ENCODE measurements at regions not wholly inside any gene's neighbourhood (a gene's known extent, or its start where the extent isn't known, plus 50 kb on each side); places are given as distances from the start of the nearest gene placed in this dataset.

GRCh38 chr16:79501446-79501845 lies 99.1 kb downstream of the MAF start:
- in situ Hi-C loops (cut with HindIII; ENCODE audit: extremely low pct_ligation_motif_present, low pct_unique_long_range_greater_than_20kb) (no loop called here), intact Hi-C loops (cut with micrococcal nuclease; ENCODE audit: unreplicated experiment) (no loop called here)
- Histone ChIP-seq H4K20me1 (ENCODE audit: insufficient read depth, low read length) (no peaks in the 10 kb centered on the region), H3K9me3 (ENCODE audit: low read length) (no peaks in the 10 kb centered on the region), H3K27ac (ENCODE audit: extremely low read length, insufficient read depth, low read length) (no peak overlapping the region), H3K36me3 (replicated peaks in 1 of 2; ENCODE audit: control insufficient read depth in 1 of 2, insufficient read depth in 2 of 2, low read length in 2 of 2) (no peaks in the 10 kb centered on the region), H3K4me1 (ENCODE audit: insufficient read depth, low read length) (no peaks in the 10 kb centered on the region), H3K4me3 (replicated peaks in 1 of 3; ENCODE audit: insufficient read depth in 1 of 3, low read depth in 2 of 3, low read length in 3 of 3) (no peak overlapping the region), H3K9ac (ENCODE audit: insufficient read depth, low read depth, low read length) (no peak overlapping the region), H2AFZ (ENCODE audit: low read length) (no peak overlapping the region), H3K79me2 (ENCODE audit: insufficient read depth, low read length) (no peaks in the 10 kb centered on the region), H3K27me3 (ENCODE audit: control insufficient read depth in 1 of 2, insufficient read depth in 2 of 2, low read length in 2 of 2) (no peaks in the 10 kb centered on the region), H3K4me2 (ENCODE audit: low read depth, low read length) (no peak overlapping the region)
- FAIRE-seq (no peak), DNase-seq (ENCODE audit: low spot score) (no peak), ATAC-seq (no peak)
- ChIA-PET CTCF (ENCODE audit: low intra/inter-chr PET ratio, low total read pairs) (no interaction called here), POLR2A (no interaction called here)
- 58% methylated on average over 4 of the region's 4 CpGs for WGBS (ENCODE audit: low lambda C conversion rate)
- no peak for TF ChIP-seq HBP1 (CRISPR knock-in tag; IDR thresholded peaks at IDR 0.05; ENCODE audit: low read depth)
- no peak for TF ChIP-seq CHCHD3 (CRISPR knock-in tag; IDR thresholded peaks at IDR 0.05)
- no peak for TF ChIP-seq NFE2L2 (IDR thresholded peaks at IDR 0.05; ENCODE audit: low read length)
- peak; percentile 95 for TF ChIP-seq MAFF (IDR thresholded peaks at IDR 0.05; ENCODE audit: low read depth, low read length)
- peak; percentile 92 to 93 for TF ChIP-seq MAFK (conservative IDR thresholded peaks at IDR 0.05 in 1 of 2, IDR thresholded peaks at IDR 0.05 in 1 of 2; ENCODE audit: low read length in 2 of 2)
- BruUV-seq (replicated peaks), result no TSS peak

- TF ChIP-seq ATRX (CRISPR knock-in tag; IDR thresholded peaks at IDR 0.05; ENCODE audit: borderline replicate concordance) (no peak), ZNF773 (CRISPR knock-in tag; IDR thresholded peaks at IDR 0.05; ENCODE audit: borderline replicate concordance) (no peak), TRIM22 (IDR thresholded peaks at IDR 0.05) (no peak), TBL1XR1 (IDR thresholded peaks at IDR 0.05; ENCODE audit: borderline replicate concordance, low read length, partially characterized antibody) (no peak), HNF1B (CRISPR knock-in tag; IDR thresholded peaks at IDR 0.05) (no peak), ZNF747 (CRISPR knock-in tag; IDR thresholded peaks at IDR 0.05; ENCODE audit: borderline replicate concordance) (no peak), EHMT2 (IDR thresholded peaks at IDR 0.05; ENCODE audit: borderline replicate concordance, low read depth, low read length) (no peak), CBFB (CRISPR knock-in tag; IDR thresholded peaks at IDR 0.05) (no peak), HOXA5 (CRISPR knock-in tag; IDR thresholded peaks at IDR 0.05) (no peak), RFX1 (IDR thresholded peaks at IDR 0.05) (no peak), THAP8 (CRISPR knock-in tag; IDR thresholded peaks at IDR 0.05; ENCODE audit: borderline replicate concordance) (no peak), POLR2AphosphoS2 (IDR thresholded peaks at IDR 0.05; ENCODE audit: low read depth, low read length) (no peak)
- CTCF ChIA-PET (ENCODE audit: low intra/inter-chr PET ratio, low total read pairs), result no interaction called here
- BruUV-seq (replicated peaks), result no TSS peak
Measured at GRCh38 chr16:79500866-79501265, 99.7 kb downstream of the MAF start.

More at GRCh38 chr16:79500866-79501265, 99.7 kb downstream of the MAF start:
- no peaks in the 10 kb centered on the region for H3K4me1 ChIP-seq (ENCODE audit: insufficient read depth, low read length)
- H3K27ac ChIP-seq (ENCODE audit: extremely low read length, insufficient read depth, low read length), result no peak overlapping the region
- ATAC-seq (no peak), DNase-seq (ENCODE audit: low spot score) (no peak), FAIRE-seq (no peak)
- H3K4me2 ChIP-seq (ENCODE audit: low read depth, low read length), result no peak overlapping the region
- intact Hi-C loops (cut with micrococcal nuclease; ENCODE audit: unreplicated experiment) (no loop called here), in situ Hi-C loops (cut with HindIII; ENCODE audit: extremely low pct_ligation_motif_present, low pct_unique_long_range_greater_than_20kb) (no loop called here)
- no peaks in the 10 kb centered on the region for H3K9me3 ChIP-seq (ENCODE audit: low read length)
- no peaks in the 10 kb centered on the region for H3K27me3 ChIP-seq (ENCODE audit: control insufficient read depth in 1 of 2, insufficient read depth in 2 of 2, low read length in 2 of 2)
- H3K36me3 ChIP-seq (replicated peaks in 1 of 2; ENCODE audit: control insufficient read depth in 1 of 2, insufficient read depth in 2 of 2, low read length in 2 of 2), result no peaks in the 10 kb centered on the region
- 13% methylated on average over 2 of the region's 2 CpGs for WGBS (ENCODE audit: low lambda C conversion rate)
- H2AFZ ChIP-seq (ENCODE audit: low read length), result no peak overlapping the region
- H3K4me3 ChIP-seq (replicated peaks in 1 of 3; ENCODE audit: insufficient read depth in 1 of 3, low read depth in 2 of 3, low read length in 3 of 3), result no peak overlapping the region
- no peaks in the 10 kb centered on the region for H3K79me2 ChIP-seq (ENCODE audit: insufficient read depth, low read length)
- no peak overlapping the region for H3K9ac ChIP-seq (ENCODE audit: insufficient read depth, low read depth, low read length)
- POLR2A ChIA-PET, result no interaction called here
- no peaks in the 10 kb centered on the region for H4K20me1 ChIP-seq (ENCODE audit: insufficient read depth, low read length)
